AG09319 (cell line): ENCODE measurements at regions not wholly inside any gene's neighbourhood (a gene's known extent, or its start where the extent isn't known, plus 50 kb on each side); places are given as distances from the start of the nearest gene placed in this dataset.
A peak's percentile ranks its signal among the peaks of the same experiment; 100 is the strongest.

ENCODE experiments used
- DNase-seq: peaks from one replicate; pipeline ENCODE4 v3.0.0-alpha.2; 2010; ENCODE audit warnings: low read depth; ENCODE audit errors: extremely low read depth
- TF ChIP-seq, protein P1 (sequence below): IDR thresholded peaks from 2 replicates; pipeline ENCODE4 v1.5.1; 2011; ENCODE audit warnings: low read depth, mild to moderate bottlenecking, inconsistent platforms, low read length, moderate library complexity

DNA sequence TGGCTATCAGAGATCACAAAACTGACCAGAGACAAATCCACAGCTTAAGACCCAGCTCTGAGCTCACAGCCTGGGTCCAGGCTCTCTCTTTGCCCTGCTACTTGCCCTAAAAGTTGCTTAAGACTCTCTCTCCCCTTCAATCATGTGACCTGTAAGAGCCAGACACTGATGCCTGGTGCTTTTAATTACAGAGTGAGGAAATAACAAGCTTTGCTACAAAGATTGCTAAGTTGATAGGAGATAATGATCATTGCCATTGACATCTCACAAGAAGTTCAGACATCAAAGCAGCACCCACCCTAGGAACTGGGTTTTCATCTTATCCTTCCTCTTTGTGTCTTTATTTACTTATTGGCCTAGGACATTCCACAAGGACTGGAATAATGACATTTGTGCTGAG, 125.9 kb upstream of the CD93 start:
- TF ChIP-seq, protein P1, sequence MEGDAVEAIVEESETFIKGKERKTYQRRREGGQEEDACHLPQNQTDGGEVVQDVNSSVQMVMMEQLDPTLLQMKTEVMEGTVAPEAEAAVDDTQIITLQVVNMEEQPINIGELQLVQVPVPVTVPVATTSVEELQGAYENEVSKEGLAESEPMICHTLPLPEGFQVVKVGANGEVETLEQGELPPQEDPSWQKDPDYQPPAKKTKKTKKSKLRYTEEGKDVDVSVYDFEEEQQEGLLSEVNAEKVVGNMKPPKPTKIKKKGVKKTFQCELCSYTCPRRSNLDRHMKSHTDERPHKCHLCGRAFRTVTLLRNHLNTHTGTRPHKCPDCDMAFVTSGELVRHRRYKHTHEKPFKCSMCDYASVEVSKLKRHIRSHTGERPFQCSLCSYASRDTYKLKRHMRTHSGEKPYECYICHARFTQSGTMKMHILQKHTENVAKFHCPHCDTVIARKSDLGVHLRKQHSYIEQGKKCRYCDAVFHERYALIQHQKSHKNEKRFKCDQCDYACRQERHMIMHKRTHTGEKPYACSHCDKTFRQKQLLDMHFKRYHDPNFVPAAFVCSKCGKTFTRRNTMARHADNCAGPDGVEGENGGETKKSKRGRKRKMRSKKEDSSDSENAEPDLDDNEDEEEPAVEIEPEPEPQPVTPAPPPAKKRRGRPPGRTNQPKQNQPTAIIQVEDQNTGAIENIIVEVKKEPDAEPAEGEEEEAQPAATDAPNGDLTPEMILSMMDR: no peak
- DNase-seq: no peak

DNA sequence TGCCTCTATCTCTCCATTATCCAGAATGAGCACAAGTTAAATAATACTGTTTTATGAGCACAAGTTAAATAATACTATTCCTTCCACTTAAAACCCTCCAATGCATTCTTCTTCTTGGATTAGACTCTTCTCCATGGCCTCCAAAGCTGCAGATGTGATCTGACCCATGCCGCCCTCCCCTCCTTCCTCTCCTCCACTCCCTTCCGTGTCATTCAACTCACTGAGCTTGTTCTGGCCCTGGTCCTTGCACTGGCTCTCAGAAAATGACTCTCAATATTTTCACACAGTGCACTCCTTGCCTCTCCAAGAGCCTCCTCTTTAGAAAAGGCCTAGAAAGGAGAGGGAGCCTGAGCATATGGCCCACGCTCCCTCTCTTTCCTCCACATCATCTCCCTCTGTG, 125.0 kb upstream of the CD93 start:
- TF ChIP-seq, protein P1: no peak
- DNase-seq: no peak

DNA sequence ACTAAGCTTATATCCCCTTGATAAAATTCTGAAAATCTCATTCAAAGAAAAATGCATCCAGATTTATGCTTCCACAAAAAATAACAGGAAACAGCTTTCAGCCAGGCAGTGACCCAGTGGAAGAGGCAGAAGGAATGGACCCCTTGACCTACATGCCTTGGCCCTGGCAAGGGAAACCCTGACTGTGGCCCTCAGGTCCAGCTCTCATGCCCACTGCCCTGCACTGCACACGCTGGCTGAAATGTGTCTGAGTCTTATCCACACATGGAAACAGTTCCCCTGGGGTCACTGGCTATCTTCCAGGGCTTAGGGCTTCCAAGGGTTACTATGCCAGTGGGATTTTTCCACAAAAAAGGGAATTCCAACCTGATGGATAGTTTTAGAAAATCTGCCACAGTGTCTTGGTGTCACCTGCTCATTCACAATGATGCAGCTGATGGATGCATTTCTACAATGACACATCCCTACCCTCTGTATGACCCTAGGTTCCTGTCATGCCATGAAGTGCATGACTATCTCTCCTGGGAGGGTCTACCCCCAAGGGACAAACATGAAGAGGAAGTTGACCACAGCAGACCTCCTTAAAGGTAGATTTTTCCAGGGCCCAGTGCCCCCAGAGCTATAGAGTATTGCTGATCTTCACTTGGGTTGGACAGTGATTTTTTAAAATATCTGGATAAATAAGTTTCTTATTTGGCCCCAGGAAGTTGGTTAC, 121.9 kb upstream of the CD93 start:
- TF ChIP-seq, protein P1: no peak
- DNase-seq: no peak

DNA sequence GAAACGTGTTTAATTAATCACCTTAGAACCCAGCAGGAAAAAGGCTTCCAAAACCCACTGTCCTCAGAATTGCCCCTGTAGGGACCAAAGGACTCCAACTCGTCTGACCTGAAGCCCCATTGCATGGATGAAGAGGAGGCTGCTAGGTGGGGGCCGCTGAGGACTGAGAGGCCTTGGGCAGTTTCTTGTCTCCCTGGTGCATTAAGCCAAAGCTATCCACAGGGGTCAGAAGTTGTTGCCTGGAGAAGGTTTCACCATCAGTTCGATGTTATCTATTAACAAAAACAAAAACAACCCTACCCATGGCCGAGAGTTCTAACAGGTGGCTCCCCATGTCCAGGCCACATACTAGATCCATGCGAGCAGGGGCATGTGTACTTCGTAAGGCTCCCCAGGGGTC, 120.9 kb upstream of the CD93 start:
- TF ChIP-seq, protein P1: no peak
- no peak for DNase-seq

DNA sequence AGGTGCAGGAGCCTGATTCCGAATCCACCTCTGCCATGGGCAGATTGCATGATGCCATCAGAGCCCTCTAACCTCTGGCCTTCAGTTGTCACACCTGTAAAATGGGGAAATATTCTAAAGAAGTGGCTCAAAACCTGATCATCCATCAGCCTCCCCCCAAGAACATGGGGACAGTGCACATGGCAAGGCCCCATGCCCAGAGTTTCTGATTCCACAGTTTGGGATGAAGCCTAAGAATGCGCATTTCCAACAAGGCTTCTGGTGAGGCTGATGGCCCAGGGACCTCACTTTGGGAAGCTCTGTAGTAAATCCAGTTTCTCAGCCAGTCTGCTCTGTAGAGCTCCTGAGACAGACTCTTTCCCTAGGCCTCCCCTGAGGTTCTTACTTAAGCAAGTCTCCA, 119.9 kb upstream of the CD93 start:
- DNase-seq: no peak
- TF ChIP-seq, protein P1: no peak

DNA sequence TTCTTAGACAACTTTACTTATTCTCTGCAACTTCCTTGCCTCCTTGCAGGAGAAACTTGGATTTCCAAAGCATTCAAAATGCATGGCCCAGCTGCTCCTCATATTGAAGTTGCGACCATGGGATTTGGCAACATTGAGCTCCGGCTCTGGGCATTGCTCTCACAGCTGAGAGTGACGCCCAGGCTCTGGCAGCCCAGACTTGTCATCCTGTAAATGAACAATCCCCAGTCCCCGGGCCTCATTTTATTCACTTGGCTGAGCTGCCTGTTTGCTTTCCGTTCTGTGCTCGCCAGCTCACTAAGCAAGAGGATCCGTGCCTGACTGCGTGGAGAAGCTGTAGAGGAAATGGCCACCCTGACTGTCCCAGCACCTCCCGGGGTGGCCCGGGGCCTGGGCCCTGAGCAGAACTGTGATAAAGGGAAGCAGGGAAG, 119.5 kb upstream of the CD93 start:
- TF ChIP-seq, protein P1: no peak
- peak; percentile 5 for DNase-seq

DNA sequence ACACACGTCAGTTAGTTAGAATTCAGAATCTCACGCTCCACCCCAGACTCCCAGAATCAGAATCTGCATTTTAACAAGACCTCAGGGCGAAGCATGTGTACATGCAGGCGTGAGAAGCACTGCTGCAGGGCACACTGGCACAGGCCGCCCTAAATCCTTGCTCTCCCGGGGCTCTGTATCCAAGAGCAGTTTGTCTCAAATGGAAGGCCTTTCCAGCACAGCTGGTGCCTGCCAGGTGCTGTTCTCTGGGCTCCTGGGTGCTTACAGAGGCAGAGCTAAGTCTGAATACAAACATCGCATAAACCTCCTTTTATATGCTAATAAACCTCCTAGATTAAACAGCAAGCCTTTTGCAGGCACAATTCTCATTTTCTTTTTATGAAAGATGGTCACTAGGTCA, 119.1 kb upstream of the CD93 start:
- no peak for DNase-seq
- TF ChIP-seq, protein P1: no peak
